Lung microvascular endothelial cell (primary cell): ENCODE measurements at regions not wholly inside any gene's neighbourhood (a gene's known extent, or its start where the extent isn't known, plus 50 kb on each side); places are given as distances from the start of the nearest gene placed in this dataset.

Experiments
- DNase-seq, 2 donors: peaks; one replicate each; pipeline versions ENCODE4 v3.0.0 to v3.0.0-alpha.2; 2010; ENCODE audit warnings: low read depth in 2 of 2

DNA sequence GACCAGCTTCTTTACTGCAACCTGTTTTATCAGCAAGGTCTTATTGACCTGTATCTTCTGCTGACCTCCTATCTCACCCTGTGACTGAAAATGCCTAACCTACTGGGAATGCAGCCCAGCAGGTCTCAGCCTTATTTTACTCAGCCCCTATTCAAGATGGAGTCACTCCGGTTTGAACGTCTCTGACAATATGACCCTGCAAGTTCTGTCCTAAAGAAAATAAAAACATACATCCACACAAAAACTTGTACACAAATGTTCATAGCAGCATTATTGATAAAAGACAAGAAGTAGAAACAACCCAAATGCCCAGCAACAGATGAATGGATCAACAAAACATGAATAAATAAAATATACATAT, 59.5 kb upstream of the FAM9C start:
- DNase-seq = no peak

DNA sequence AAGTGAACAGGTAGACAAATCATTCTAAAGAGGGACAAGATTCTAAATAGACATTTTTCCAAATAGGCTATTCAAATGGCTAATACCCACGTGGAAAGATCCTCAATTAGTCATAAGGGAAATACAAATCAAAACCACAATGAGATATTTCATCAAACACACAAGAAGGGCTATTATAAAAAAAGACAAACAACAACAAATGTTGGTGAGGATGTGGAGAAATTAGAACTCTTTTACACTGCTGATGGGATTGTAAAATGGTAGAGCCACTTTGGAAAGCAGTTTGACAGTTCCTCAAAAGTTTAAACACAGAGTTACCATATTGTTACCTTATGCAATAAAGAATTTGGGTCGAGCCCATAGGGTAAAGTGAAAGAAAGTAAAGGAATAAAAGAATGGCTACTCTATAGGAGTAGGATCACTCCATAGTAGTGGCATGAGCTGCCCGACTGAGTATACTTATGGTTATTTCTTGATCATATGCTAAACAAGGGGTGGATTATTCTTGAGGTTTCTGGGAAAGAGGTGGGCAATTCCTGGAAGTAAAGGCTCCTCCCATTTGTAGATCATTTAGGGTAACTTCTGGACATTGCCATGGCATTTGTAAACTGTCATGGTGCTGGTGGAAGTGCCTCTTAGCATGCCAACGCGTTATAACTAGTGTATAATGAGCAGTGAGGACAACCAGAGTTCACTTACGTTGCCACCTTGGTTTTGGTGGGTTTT, 58.9 kb upstream of the FAM9C start:
- peak in 1 of 2 donors; percentile 41 for DNase-seq

DNA sequence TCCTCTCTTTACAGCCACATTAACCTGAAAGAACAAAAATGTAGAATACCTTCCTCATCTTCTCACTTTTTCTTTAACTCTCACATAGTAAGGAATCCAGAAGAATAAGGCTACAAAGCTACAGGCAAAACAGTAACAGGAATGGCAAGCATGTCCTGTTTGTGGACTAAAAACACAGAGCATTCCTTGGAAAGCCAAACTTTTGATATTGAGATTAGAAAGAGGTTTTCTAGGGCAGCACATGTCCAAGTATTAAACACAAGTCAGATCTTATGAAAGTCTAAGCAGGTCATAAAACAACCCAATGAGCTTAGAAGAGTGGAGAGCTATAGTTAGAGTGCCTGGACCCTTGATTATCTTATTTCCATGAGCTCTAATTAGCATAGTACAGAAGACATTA, 58.2 kb upstream of the FAM9C start:
- DNase-seq = peak in 1 of 2 donors; percentile 48

DNA sequence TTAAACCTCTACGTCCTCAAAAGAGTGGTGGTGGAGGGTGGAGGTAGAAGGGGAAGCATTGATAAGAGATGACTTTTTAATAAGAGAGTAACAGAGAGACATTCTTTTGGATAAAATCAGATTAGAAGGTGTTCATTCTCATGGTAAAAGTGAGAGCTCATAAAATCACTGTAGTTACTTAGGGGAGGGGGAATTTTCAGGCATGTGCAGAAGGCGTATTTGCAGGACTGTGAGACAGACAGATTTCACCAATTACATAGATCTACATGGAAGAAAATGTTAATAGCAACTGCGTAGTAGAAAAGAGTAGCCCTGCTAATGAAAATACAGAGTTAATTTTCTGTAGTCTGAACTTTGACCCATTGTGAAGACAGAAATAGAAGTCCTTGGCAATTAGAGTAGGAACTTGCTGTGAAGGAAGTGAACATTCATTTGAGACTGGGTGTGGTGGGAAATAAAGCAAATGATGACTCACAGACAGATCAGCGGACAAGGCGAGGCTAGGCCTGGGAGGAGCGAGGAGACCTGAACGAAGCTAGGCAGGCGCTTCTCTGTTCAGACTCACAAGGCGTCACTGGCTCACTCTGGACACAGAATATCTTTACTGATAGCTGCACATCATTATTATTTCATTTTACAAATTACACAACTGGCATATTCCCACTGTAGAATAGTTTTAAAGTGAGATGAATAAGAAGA, 57.2 kb upstream of the FAM9C start:
- DNase-seq = peak; percentile 62 to 97

DNA sequence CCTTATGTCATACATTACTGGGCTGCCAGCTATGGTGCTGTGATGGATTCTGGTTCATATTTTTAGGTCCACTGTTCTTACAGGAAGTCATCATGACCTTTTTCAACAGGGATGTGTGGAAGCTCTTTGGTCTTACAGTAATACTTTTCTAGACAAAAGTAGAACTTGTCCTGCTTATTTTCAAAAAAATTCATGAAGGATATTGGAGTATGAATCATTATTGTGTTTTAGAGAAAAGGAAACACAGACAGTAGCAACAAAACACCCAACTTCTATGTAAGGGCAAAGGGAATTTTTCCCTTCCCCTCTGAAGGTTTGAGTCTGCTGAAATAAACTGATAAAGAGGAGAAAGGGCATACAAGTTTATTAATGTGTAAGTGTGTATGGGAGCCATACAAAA, 54.7 kb upstream of the FAM9C start:
- DNase-seq = peak; percentile 44 to 84

DNA sequence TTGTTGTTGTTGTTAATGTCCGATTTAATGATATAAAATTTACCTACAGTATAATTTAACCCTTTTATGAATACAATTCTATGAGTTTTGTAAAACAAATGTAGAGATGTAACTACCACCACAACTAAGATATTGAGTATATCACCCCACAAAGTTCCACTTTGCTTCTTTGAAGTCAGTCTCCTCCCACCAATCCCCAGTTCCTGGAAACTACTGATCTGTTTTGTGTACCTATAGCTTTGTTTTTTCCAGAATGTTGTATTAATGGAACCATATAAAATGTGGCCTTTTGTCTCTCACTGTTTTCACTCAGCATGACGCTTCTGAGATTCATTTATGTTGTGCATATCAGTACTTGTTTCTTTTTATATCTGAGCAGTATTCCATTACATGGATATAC, 52.3 kb upstream of the FAM9C start:
- no peak for DNase-seq

DNA sequence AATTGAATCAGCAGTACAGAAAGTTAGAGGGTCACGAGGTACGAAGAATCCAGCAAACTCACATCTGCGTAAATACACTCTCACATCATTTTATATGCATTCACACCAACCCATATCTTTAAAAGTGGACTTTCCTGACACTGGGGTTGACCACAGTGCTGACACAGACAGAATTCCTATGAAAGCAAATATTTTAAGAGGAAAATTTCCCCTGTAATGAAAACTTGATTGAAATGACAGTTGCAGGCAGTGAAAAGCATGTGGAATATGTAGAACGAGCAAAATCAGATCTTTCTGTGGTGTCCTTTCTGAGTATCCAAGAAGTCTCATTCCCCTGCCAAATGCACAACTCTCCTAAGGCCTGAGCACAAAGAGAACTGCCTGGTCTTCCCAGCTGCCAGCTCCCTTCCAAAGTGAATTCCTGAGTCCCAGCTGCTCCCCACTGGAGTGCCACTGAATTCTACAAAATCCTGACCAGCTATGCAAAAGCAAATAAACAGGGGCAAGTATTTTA, 50.5 kb upstream of the FAM9C start:
- peak in 1 of 2 donors; percentile 62 for DNase-seq

DNA sequence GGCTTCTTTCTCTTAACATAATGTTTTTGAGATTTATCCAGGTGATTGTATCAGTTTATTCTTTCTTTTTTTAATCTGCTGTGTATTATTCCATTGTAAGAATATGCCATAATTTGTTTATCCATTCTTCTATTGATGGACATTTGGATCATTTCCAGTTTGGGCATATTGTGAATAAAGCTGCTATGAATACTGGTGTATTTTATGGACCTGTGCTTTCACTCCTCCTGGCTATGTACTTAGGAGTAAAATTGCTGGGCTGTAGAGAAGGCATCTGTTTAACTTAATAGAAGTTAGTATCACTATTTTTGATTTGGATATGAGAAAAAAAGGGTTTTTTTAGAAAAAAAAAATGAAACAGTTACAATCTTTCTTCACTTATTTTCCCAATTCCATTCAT, 50.0 kb upstream of the FAM9C start:
- peak in 1 of 2 donors; percentile 60 for DNase-seq
